Activated CD4-positive, alpha-beta memory T cell treated with anti-CD3 and anti-CD28 coated beads for 36 hours (primary cell): ENCODE measurements at regions not wholly inside any gene's neighbourhood (a gene's known extent, or its start where the extent isn't known, plus 50 kb on each side); places are given as distances from the start of the nearest gene placed in this dataset.
"Not testable (repeated sequence)": the region's sequence is repeated elsewhere in the genome, so short reads cannot be mapped to it uniquely, and the experiment has no call there.

Experiments
- CTCF ChIA-PET: fragments of 350-600 bp; sonication (Branson Sonifier 250); formaldehyde crosslinking; loops from one replicate; lab custom pipeline; 2021; ENCODE audit warnings: antibody characterized with exemption, inconsistent platforms; lab: Charles Lee
- POLR2A ChIA-PET: fragments of 350-600 bp; sonication (Branson Sonifier 250); formaldehyde crosslinking; loops from one replicate; lab custom pipeline; 2021; ENCODE audit warnings: antibody characterized with exemption; lab: Charles Lee
- DNase-seq: peaks from one replicate; pipeline ENCODE4 v3.0.0-alpha.2; 2020
- H3K27ac Mint-ChIP-seq: one replicate; pipeline ENCODE4 v1.8.0; 2021; ENCODE audit warnings: mixed read lengths
- H3K27me3 Mint-ChIP-seq: one replicate; pipeline ENCODE4 v1.8.0; 2021; ENCODE audit warnings: mixed read lengths
- H3K36me3 Mint-ChIP-seq: one replicate; pipeline ENCODE4 v1.8.0; 2021; ENCODE audit warnings: mixed read lengths
- H3K4me1 Mint-ChIP-seq: one replicate; pipeline ENCODE4 v1.8.0; 2021; ENCODE audit warnings: low read depth, mixed read lengths
- H3K4me3 Mint-ChIP-seq: one replicate; pipeline ENCODE4 v1.8.0; 2021; ENCODE audit warnings: mild to moderate bottlenecking, mixed read lengths
- H3K9me3 Mint-ChIP-seq: one replicate; pipeline ENCODE4 v1.8.0; 2021; ENCODE audit warnings: mixed read lengths
- intact Hi-C: fragments of 100-400 bp; cut with micrococcal nuclease; formaldehyde crosslinking; loops from one replicate; pipeline ENCODE4 v1.15.1; 2023

DNA sequence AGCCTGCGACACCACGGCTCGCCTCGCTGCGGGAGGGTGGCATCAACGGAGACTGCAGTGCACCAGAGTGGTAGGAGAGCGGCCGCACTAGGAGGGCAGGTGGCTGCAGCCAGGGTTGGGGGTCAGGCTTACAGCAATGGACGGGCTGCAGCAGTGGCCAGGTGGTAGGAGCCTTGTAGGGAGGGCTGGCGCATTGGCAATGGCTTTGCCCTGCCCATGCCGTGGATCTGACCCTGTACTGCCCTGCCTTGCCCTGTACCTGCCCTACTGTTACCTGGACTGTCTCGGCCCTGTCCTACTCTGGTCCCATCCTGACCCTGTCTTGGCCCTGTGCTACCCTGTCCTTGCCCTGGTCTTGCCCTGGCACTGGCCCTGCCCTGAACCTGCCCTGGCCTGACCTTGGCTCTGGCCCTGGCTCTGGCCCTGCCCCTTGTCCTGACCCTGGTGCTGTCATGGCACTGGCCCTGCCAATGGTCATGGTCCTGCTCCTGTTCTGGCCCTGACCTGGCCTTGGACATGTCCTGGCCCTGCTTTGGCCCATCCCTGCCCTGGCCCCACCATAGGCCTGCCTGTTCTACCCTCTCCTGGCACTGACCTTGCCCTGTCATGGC is 240.0 kb downstream of the GOLGA6L6 start:
- H3K9me3 Mint-ChIP-seq, CTCF ChIA-PET, H3K4me3 Mint-ChIP-seq, DNase-seq, H3K36me3 Mint-ChIP-seq, H3K27me3 Mint-ChIP-seq, H3K4me1 Mint-ChIP-seq, intact Hi-C loops, H3K27ac Mint-ChIP-seq, POLR2A ChIA-PET: not testable (repeated sequence)

DNA sequence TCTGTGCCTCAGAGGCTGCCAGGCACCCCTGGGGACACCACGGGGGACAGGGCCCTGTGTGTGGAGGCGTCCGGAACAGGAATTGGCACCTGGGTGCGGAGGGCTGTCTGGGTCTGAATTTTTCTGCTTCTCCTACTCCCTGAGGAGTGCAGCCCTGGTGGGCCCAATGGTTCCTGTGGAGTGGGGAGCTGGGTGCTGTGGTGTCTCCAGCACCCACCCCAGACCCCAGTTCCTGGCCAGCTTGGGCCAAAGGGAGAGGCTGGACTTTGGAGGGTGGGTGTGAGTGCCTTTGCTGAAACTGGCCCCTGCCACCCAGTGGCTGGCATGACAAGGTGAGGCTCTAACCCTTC is 240.6 kb downstream of the GOLGA6L6 start:
- POLR2A ChIA-PET, H3K36me3 Mint-ChIP-seq, CTCF ChIA-PET, H3K27me3 Mint-ChIP-seq, H3K4me3 Mint-ChIP-seq, intact Hi-C loops, H3K27ac Mint-ChIP-seq, DNase-seq, H3K9me3 Mint-ChIP-seq, H3K4me1 Mint-ChIP-seq: not testable (repeated sequence)

DNA sequence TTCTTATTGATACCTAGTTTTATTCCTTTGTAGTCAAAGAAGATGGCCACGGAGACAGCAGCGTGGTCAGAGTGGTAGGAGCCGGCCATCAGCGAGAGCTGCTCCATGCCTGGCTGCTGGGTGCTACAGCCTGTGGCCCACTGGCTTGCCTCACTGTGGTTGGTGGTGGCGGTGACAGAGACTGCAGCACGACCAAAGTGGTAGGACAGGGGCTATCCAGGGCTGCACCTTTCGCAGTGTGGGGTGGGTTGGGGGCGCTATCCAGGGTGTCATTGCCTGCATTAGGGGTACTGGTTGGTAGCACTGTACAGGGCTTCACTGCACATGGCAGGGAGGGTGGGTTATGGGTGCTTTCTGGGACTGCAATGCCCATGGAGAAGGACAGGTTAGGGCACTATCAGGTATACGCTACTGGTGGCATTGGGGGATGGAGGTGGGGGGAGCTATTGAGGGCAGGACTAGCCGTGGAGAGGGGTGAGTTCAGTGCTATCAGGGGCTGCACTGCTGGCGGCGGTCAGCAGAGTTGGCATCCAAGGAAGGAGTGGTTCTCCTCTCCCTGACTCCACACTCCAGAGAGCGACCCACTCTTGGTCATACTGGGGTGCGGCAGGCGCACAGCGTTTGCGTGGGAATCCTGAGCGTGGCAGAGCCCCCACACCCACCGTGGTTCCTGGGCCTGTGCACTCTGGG is 241.1 kb downstream of the GOLGA6L6 start:
- DNase-seq, intact Hi-C loops, H3K27me3 Mint-ChIP-seq, H3K27ac Mint-ChIP-seq, H3K36me3 Mint-ChIP-seq, H3K4me1 Mint-ChIP-seq, H3K4me3 Mint-ChIP-seq, POLR2A ChIA-PET, CTCF ChIA-PET, H3K9me3 Mint-ChIP-seq: not testable (repeated sequence)

DNA sequence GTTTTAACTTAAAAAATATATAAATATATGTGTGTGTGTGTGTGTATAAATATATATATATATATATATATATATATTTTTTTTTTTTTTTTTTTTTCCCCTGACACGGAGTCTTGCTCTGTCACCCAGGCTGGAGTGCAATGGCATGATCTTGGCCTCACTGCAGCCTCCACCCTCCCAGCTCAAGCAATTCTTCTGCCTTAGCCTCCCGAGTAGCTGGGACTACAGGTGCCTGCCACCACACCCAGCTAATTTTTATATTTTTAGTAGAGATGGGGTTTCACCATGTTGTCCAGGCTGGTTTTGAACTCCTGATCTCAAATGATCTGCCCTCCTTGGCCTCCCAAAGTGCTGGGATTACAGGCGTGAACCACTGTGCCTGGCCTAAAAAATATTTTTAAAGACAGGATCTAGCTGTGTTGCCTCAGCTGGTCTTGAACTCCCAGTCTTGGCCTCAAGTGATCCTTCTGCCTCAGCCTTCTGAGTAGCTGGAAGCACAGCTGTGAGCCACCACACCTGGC is 243.9 kb downstream of the GOLGA6L6 start:
- H3K9me3 Mint-ChIP-seq, intact Hi-C loops, H3K27ac Mint-ChIP-seq, H3K4me1 Mint-ChIP-seq, POLR2A ChIA-PET, CTCF ChIA-PET, H3K27me3 Mint-ChIP-seq, H3K36me3 Mint-ChIP-seq, H3K4me3 Mint-ChIP-seq, DNase-seq: not testable (repeated sequence)

DNA sequence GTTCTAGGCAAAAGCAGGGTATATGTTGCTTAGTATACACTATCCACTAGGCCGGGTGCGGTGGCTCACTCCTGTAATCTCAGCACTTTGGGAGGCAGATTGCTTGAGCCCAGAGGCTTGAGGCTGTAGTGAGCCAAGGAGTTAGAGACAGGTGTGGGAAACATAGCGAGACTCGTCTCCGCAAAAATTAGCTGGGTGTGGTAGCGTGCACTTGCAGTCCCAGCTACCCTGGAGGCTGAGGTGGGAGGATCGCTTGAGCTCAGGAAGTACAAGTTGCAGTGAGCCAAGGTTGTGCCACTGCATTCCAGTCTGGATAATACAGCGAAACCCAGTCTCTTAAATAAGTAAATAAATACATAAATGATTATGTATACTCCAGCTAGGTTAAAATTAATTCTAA is 245.3 kb downstream of the GOLGA6L6 start:
- intact Hi-C loops, POLR2A ChIA-PET, H3K36me3 Mint-ChIP-seq, H3K27ac Mint-ChIP-seq, H3K9me3 Mint-ChIP-seq, CTCF ChIA-PET, H3K4me1 Mint-ChIP-seq, H3K27me3 Mint-ChIP-seq, H3K4me3 Mint-ChIP-seq, DNase-seq: not testable (repeated sequence)

DNA sequence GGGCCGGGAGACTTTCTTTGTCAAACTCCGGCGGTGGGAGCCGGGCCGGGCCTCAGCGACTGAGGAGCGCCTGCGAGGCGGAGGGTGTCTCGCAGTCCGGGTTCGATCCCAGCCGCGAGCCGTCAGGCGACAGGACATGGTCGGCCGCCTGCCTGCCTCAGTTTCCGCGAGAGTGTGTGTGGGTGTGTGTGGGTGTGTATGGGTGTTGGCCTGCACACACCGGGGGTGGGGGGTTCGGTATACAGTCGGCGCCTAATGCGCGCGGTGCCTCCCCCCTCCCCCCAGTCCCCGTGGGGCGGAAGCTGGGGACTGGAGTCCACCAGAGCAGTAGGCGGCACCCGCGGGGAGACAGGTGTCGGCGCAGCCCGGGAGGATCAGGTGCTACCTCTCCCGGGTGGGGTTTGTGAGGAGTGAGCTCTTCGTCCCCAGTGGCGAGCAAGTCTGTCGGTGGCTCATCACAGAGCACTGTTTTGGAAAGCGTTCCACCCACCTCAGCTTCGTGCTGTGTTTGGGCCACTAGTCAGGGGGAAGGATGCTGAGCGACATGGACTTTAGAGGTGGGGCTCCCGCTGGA is 246.3 kb downstream of the GOLGA6L6 start:
- no peaks in the 10 kb centered on the region for H3K36me3 Mint-ChIP-seq
- no peak overlapping the region for H3K27ac Mint-ChIP-seq
- POLR2A ChIA-PET = no interaction called here

DNA sequence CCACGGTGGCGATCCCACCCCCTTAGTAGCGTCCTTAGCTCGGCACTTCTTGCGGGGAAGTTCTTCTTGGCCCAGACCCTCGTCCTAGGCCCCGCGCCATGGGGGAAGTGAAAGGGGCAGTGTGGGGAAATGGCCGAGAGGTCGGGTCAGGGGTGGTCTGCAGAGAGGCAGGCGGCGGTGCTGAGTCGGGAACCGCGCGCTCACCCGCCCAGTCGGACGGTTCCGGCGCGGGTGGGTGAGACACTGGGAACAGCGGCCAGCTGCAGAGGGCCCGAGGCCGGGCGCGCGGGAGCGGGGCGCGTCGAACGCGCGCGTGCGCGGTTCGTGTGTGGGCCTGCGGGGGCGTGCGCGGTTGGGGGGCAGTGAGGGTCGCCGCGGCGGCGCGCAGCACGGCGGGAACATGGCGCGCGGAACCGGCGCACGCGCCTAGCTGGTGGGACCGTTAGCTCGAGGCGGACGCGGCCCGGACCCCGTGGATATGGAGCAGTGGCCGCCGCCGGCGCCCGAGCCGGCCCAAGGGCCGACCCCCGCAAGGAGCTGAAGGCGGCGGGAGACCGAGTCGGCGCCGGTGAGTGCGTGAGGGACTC is 246.9 kb downstream of the GOLGA6L6 start:
- intact Hi-C loops = no loop called here
- no peak for DNase-seq
- CTCF ChIA-PET = no interaction called here
- H3K4me1 Mint-ChIP-seq = no peaks in the 10 kb centered on the region
- no peak overlapping the region for H3K27ac Mint-ChIP-seq
- H3K4me3 Mint-ChIP-seq = no peak overlapping the region
- H3K9me3 Mint-ChIP-seq = peaks cover 2% of the 10 kb centered on the region
- no peaks in the 10 kb centered on the region for H3K27me3 Mint-ChIP-seq
- POLR2A ChIA-PET = no interaction called here
- H3K36me3 Mint-ChIP-seq = no peaks in the 10 kb centered on the region

More for the DNA sequence above, 246.3 kb downstream of the GOLGA6L6 start:
- DNase-seq = no peak
- Mint-ChIP-seq H3K4me3 (no peak overlapping the region), H3K4me1 (no peaks in the 10 kb centered on the region), H3K9me3 (peaks cover 2% of the 10 kb centered on the region), H3K27me3 (no peaks in the 10 kb centered on the region)
- CTCF ChIA-PET = no interaction called here
- intact Hi-C loops = no loop called here

DNA sequence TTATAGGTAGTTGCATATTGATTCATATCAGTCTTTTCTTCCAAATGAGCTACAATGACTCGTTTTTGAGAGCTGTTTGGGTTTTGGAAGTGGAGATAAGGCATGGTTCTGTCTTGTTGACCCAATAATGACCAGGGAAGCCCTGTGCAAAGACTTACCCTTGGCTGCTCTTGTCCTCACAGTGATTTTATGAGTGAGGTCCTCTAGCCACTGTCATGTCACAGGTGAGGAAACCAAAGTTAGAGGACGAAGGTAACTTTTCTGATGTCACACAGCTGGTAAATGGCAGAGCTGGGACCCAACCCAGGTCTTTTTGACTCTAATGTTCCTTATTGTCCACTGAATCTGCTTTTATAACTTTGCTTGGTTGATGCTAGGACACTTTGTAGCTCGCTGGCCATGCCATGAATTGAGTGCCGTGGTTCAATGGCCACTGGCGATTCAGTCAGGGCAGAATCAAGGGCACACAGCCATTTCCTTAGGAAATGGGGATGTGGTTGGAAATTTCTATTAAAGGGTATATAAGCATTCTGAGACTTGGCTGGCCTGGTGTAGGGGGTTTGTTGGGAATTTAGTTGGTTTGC is 249.1 kb downstream of the GOLGA6L6 start:
- DNase-seq, intact Hi-C loops, POLR2A ChIA-PET, H3K36me3 Mint-ChIP-seq, H3K4me3 Mint-ChIP-seq, CTCF ChIA-PET, H3K27ac Mint-ChIP-seq, H3K4me1 Mint-ChIP-seq, H3K9me3 Mint-ChIP-seq, H3K27me3 Mint-ChIP-seq: not testable (repeated sequence)

DNA sequence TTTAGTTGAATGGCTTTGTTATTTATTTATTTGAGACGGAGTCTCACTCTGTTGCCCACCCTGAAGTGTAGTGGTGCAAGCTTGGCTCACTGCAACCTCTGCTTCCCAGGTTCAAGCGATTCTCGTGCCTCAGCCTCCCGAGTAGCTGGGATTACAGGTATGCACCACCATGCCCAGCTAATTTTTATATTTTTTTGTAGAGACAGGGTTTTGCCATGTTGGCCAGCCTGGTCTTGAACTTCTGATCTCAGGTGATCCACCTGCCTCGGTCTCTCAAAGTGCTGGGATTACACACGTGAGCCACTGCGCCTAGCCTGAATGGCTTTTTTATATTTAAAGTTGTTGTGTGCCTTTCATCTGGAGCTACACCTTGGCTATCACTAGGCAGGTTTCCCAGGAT is 250.0 kb downstream of the GOLGA6L6 start:
- H3K4me3 Mint-ChIP-seq, CTCF ChIA-PET, H3K9me3 Mint-ChIP-seq, H3K27ac Mint-ChIP-seq, H3K4me1 Mint-ChIP-seq, intact Hi-C loops, H3K36me3 Mint-ChIP-seq, H3K27me3 Mint-ChIP-seq, POLR2A ChIA-PET, DNase-seq: not testable (repeated sequence)

DNA sequence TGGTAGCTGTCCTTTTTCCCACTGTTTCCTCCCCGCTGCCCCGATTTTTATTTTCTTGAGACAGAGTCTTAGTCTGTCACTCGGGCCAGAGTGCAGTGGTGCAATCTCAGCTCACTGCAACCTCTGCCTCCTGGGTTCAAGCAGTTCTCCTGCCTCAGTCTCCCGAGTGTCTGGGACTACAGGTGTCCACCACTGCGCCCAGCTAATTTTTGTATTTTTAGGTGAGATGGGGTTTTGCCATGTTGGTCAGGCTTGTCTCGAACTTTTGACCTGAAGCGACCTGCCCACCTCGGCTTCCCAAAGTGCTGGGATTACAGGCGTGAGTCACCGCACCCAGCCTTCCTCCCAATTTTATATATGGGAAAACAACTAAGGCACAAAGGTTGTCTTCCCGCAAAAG is 251.0 kb downstream of the GOLGA6L6 start:
- CTCF ChIA-PET, H3K36me3 Mint-ChIP-seq, H3K4me1 Mint-ChIP-seq, H3K27me3 Mint-ChIP-seq, POLR2A ChIA-PET, H3K4me3 Mint-ChIP-seq, intact Hi-C loops, H3K9me3 Mint-ChIP-seq, H3K27ac Mint-ChIP-seq, DNase-seq: not testable (repeated sequence)

DNA sequence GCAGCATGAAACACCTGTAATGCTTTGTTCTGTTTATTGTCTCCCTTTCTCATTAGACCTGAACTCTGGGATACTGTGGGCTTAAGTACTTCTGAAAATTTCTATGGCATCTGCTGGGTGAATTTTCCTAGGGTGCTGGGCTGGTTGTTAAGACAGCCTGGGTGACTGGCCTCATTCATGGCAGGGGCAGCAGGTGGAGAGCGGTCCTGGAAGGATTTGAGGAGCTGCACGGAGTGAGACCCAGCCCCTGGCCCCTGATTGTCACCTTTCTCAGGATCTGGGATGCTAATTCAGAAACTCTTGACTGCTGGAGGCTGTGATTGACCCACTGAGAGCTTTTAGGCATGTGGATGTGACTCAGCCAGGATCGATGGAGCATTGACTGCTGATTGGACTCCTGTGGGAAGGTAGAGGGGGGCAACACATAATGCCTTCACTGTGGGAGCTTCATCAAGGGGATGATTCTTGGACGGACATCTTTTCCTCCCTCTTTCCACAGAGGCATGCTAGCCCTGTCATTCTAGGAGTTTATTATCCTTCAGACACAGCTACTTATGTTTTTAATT is 252.0 kb downstream of the GOLGA6L6 start:
- H3K27me3 Mint-ChIP-seq, CTCF ChIA-PET, H3K9me3 Mint-ChIP-seq, H3K36me3 Mint-ChIP-seq, H3K4me3 Mint-ChIP-seq, H3K4me1 Mint-ChIP-seq, H3K27ac Mint-ChIP-seq, POLR2A ChIA-PET, DNase-seq, intact Hi-C loops: not testable (repeated sequence)

DNA sequence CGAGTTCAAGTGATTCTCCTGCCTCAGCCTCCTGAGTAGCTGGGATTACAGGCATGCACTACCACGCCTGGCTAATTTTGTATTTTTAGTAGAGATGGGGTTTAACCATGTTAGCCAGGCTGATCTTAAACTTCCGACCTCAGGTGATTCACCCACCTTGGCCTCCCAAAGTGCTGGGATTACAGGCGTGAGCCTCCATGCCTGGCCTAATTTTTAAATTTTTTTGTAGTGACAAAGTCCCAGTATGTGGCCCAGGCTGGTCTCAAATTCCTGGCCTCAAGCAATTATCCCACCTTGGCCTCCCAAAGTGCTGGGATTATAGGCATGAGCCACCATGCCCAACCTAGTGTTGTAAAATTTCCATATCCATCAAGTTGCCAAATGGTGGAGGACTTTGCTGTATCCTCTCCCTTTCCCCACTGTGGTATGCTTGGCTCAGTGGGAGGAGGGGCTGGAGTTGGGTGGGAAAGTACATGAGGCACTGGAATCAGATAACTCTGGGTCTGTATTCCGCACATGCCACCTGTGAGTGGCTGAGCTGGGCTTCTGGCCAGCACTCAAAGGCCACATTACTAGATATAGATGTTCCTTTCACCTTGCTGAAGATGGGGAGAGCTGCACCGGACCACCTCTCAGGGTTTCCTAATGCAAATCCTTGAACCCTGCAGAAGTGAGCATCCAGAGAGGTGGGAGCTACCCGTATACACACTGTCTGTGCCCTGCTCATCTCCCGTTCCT is 252.6 kb downstream of the GOLGA6L6 start:
- intact Hi-C loops, H3K4me3 Mint-ChIP-seq, H3K27me3 Mint-ChIP-seq, CTCF ChIA-PET, DNase-seq, H3K27ac Mint-ChIP-seq, POLR2A ChIA-PET, H3K36me3 Mint-ChIP-seq, H3K9me3 Mint-ChIP-seq, H3K4me1 Mint-ChIP-seq: not testable (repeated sequence)
